ENCODE measurements at regions not wholly inside any gene's neighbourhood (a gene's known extent, or its start where the extent isn't known, plus 50 kb on each side); places are given as distances from the start of the nearest gene placed in this dataset.

GRCh38 chr2:13034861-13035260 lies 318.1 kb downstream of the TRIB2 start:
- no peak for DNase-seq
- Histone ChIP-seq H3K36me3 (replicated peaks in 1 of 2; ENCODE audit: insufficient read depth in 1 of 2, low read depth in 2 of 2) (no peaks in the 10 kb centered on the region), H3K9me3 (no peaks in the 10 kb centered on the region), H3K27me3 (no peaks in the 10 kb centered on the region), H3K4me3 (no peak overlapping the region), H3K4me1 (no peaks in the 10 kb centered on the region), H3K27ac (no peak overlapping the region)
- intact Hi-C loops (cut with DNase I), result no loop called here
- no peak for TF ChIP-seq POLR2A (IDR thresholded peaks at IDR 0.05)
- no peak for TF ChIP-seq CTCF (IDR thresholded peaks at IDR 0.05)
- WGBS, 2 donors, result 67 to 73% methylated on average over 1 of the region's 1 CpG
- ATAC-seq, result no peak

GRCh38 chr2:13035866-13036265 lies 319.1 kb downstream of the TRIB2 start:
- Histone ChIP-seq H3K4me1 (no peaks in the 10 kb centered on the region), H3K9me3 (no peaks in the 10 kb centered on the region), H3K36me3 (replicated peaks in 1 of 2; ENCODE audit: insufficient read depth in 1 of 2, low read depth in 2 of 2) (no peaks in the 10 kb centered on the region), H3K27me3 (no peaks in the 10 kb centered on the region), H3K27ac (no peak overlapping the region), H3K4me3 (no peak overlapping the region)
- TF ChIP-seq POLR2A (IDR thresholded peaks at IDR 0.05) (no peak), CTCF (IDR thresholded peaks at IDR 0.05) (no peak)
- intact Hi-C loops (cut with DNase I), result no loop called here
- ATAC-seq, result no peak
- 87 to 91% methylated on average over 3 of the region's 3 CpGs for WGBS, 2 donors
- no peak for DNase-seq

GRCh38 chr2:13040043-13040442 lies 323.3 kb downstream of the TRIB2 start:
- TF ChIP-seq CTCF (IDR thresholded peaks at IDR 0.05), result no peak
- TF ChIP-seq POLR2A (IDR thresholded peaks at IDR 0.05), result no peak
- Histone ChIP-seq H3K36me3 (replicated peaks in 1 of 2; ENCODE audit: insufficient read depth in 1 of 2, low read depth in 2 of 2) (no peaks in the 10 kb centered on the region), H3K27ac (no peak overlapping the region), H3K9me3 (no peaks in the 10 kb centered on the region), H3K4me1 (no peaks in the 10 kb centered on the region), H3K4me3 (no peak overlapping the region), H3K27me3 (no peaks in the 10 kb centered on the region)
- no peak for ATAC-seq
- intact Hi-C loops (cut with DNase I), result no loop called here
- 67 to 68% methylated on average over 1 to 13 of the region's 13 CpGs for WGBS, 2 donors
- DNase-seq, result no peak

- no peak for ATAC-seq
Observed at GRCh38 chr2:13046557-13047165, 329.9 kb downstream of the TRIB2 start.

More at GRCh38 chr2:13046557-13047165, 329.9 kb downstream of the TRIB2 start:
- intact Hi-C loops (cut with DNase I), result no loop called here
- Histone ChIP-seq H3K36me3 (replicated peaks in 1 of 2; ENCODE audit: insufficient read depth in 1 of 2, low read depth in 2 of 2) (no peaks in the 10 kb centered on the region), H3K27ac (no peak overlapping the region), H3K4me3 (no peak overlapping the region), H3K9me3 (no peaks in the 10 kb centered on the region), H3K4me1 (no peaks in the 10 kb centered on the region), H3K27me3 (no peaks in the 10 kb centered on the region)
- no peak for DNase-seq
- TF ChIP-seq CTCF (IDR thresholded peaks at IDR 0.05), result peak in 6 of 7 experiments; percentile 32 to 56 (median 41)
- TF ChIP-seq POLR2A (IDR thresholded peaks at IDR 0.05), result no peak
- 37 to 47% methylated on average over 2 of the region's 2 CpGs for WGBS, 2 donors

Data from body of pancreas (tissue), 4 donors.